Kidney tubule cell (primary cell): ENCODE measurements at regions not wholly inside any gene's neighbourhood (a gene's known extent, or its start where the extent isn't known, plus 50 kb on each side); places are given as distances from the start of the nearest gene placed in this dataset.
"Not testable (repeated sequence)": the region's sequence is repeated elsewhere in the genome, so short reads cannot be mapped to it uniquely, and the experiment has no call there.

Experiments
- DNase-seq: peaks from one replicate; pipeline ENCODE4 v3.0.0-alpha.2; 2018; ENCODE audit warnings: low spot score

- DNase-seq: no peak
Measured at GRCh38 chr11:95647355-95647754, 142.2 kb downstream of the FAM76B start.

GRCh38 chr11:95641495-95641894 lies 148.1 kb downstream of the FAM76B start:
- DNase-seq: no peak

GRCh38 chr11:95638501-95638900 lies 151.1 kb downstream of the FAM76B start:
- DNase-seq: no peak

GRCh38 chr11:95625164-95625900 lies 164.2 kb downstream of the FAM76B start:
- DNase-seq: no peak

GRCh38 chr11:95616256-95616804 lies 173.3 kb downstream of the FAM76B start:
- DNase-seq: no peak

GRCh38 chr11:95611827-95612226 lies 177.8 kb downstream of the FAM76B start:
- DNase-seq: no peak

GRCh38 chr11:95610185-95610584 lies 179.4 kb downstream of the FAM76B start:
- DNase-seq: not testable (repeated sequence)

- no peak for DNase-seq
Measured at GRCh38 chr11:95608093-95608492, 181.5 kb downstream of the FAM76B start.

- DNase-seq: no peak
Measured at GRCh38 chr11:95606824-95607223, 182.8 kb downstream of the FAM76B start.

GRCh38 chr11:95605271-95605940 lies 184.2 kb downstream of the FAM76B start:
- no peak for DNase-seq

GRCh38 chr11:95599959-95600586 lies 189.5 kb downstream of the FAM76B start:
- DNase-seq: no peak

- DNase-seq: peak; percentile 21
Measured at GRCh38 chr11:95595973-95596489, 193.6 kb downstream of the FAM76B start.

- no peak for DNase-seq
Measured at GRCh38 chr11:95595541-95595940, 194.0 kb downstream of the FAM76B start.

- no peak for DNase-seq
Measured at GRCh38 chr11:95593111-95593510, 196.5 kb downstream of the FAM76B start.

- no peak for DNase-seq
Measured at GRCh38 chr11:95592471-95592870, 197.1 kb downstream of the FAM76B start.

GRCh38 chr11:95589893-95590612 lies 199.5 kb downstream of the FAM76B start:
- DNase-seq: no peak

GRCh38 chr11:95588821-95589220 lies 200.8 kb downstream of the FAM76B start:
- no peak for DNase-seq

GRCh38 chr11:95586661-95587060 lies 202.9 kb downstream of the FAM76B start:
- DNase-seq: no peak

GRCh38 chr11:95586155-95586554 lies 203.4 kb downstream of the FAM76B start:
- no peak for DNase-seq

- no peak for DNase-seq
Measured at GRCh38 chr11:95585752-95586077, 203.9 kb downstream of the FAM76B start.

GRCh38 chr11:95585069-95585751 lies 204.4 kb downstream of the FAM76B start:
- DNase-seq: peak; percentile 61

- DNase-seq: no peak
Measured at GRCh38 chr11:95584589-95584988, 205.0 kb downstream of the FAM76B start.
